HL-60 (cell line): ENCODE measurements at regions not wholly inside any gene's neighbourhood (a gene's known extent, or its start where the extent isn't known, plus 50 kb on each side); places are given as distances from the start of the nearest gene placed in this dataset.

Source experiments
- CTCF ChIP-seq: IDR thresholded peaks from one replicate; pipeline ENCODE4 v1.5.1; 2011; ENCODE audit warnings: low read length, control low read depth, inconsistent platforms; ENCODE audit not compliant: insufficient read depth
- GABPA ChIP-seq: IDR thresholded peaks from 2 replicates; pipeline ENCODE4 v1.6.1; 2012; ENCODE audit warnings: low read depth
- POLR2AphosphoS5 ChIP-seq: IDR thresholded peaks from 2 replicates; pipeline ENCODE4 v1.6.1; 2012; ENCODE audit warnings: low read depth
- REST ChIP-seq: IDR thresholded peaks from 2 replicates; pipeline ENCODE4 v1.6.1; 2012; ENCODE audit warnings: low read depth; ENCODE audit not compliant: insufficient replicate concordance
- SPI1 ChIP-seq: IDR thresholded peaks from 2 replicates; pipeline ENCODE4 v1.6.1; 2012; ENCODE audit warnings: low read depth, mild to moderate bottlenecking, borderline replicate concordance

GRCh38 chr3:187935623-187936156 lies 190.4 kb upstream of the BCL6 start:
- TF ChIP-seq CTCF: no peak
- TF ChIP-seq POLR2AphosphoS5: no peak
- TF ChIP-seq GABPA: no peak
- TF ChIP-seq REST: no peak
- TF ChIP-seq SPI1: no peak
